Parathyroid adenoma (tissue), 2 donors: ENCODE measurements at regions not wholly inside any gene's neighbourhood (a gene's known extent, or its start where the extent isn't known, plus 50 kb on each side); places are given as distances from the start of the nearest gene placed in this dataset.
"Not testable (repeated sequence)": the region's sequence is repeated elsewhere in the genome, so short reads cannot be mapped to it uniquely, and the experiment has no call there.

Source experiments
- H2AFZ ChIP-seq: fragments of 300-600 bp; sonication (generic); one replicate; pipeline ENCODE4 v1.7.0; 2017; ENCODE audit warnings: antibody characterized with exemption, mild to moderate bottlenecking
- H3K27ac ChIP-seq: fragments of 300-600 bp; sonication (generic); one replicate; pipeline ENCODE4 v1.7.0; 2017
- H3K27me3 ChIP-seq: fragments of 300-600 bp; sonication (generic); one replicate; pipeline ENCODE4 v1.7.0; 2017; ENCODE audit warnings: low read length; ENCODE audit not compliant: control insufficient read depth, insufficient read depth
- H3K36me3 ChIP-seq: fragments of 300-600 bp; sonication (generic); one replicate; pipeline ENCODE4 v1.7.0; 2017; ENCODE audit warnings: low read length; ENCODE audit not compliant: control insufficient read depth, insufficient read depth
- H3K4me1 ChIP-seq: fragments of 300-600 bp; sonication (generic); one replicate; pipeline ENCODE4 v1.7.0; 2017; ENCODE audit warnings: control low read depth
- H3K4me2 ChIP-seq: fragments of 300-600 bp; sonication (generic); one replicate; pipeline ENCODE4 v1.7.0; 2017; ENCODE audit warnings: low read length
- H3K4me3 ChIP-seq: fragments of 300-600 bp; sonication (generic); one replicate; pipeline ENCODE4 v1.7.0; 2017; ENCODE audit warnings: low read depth, low read length
- H3K79me2 ChIP-seq: fragments of 300-600 bp; sonication (generic); one replicate; pipeline ENCODE4 v1.7.0; 2017; ENCODE audit warnings: control low read depth
- H3K9ac ChIP-seq: fragments of 300-600 bp; sonication (generic); one replicate; pipeline ENCODE4 v1.7.0; 2017; ENCODE audit warnings: mild to moderate bottlenecking
- H3K9me3 ChIP-seq: fragments of 300-600 bp; sonication (generic); one replicate; pipeline ENCODE4 v1.7.0; 2017; ENCODE audit warnings: low read length; ENCODE audit not compliant: control insufficient read depth
- CTCF ChIP-seq: fragments of 300-600 bp; sonication (generic); IDR thresholded peaks from one replicate; pipeline ENCODE4 v1.7.0; 2017; ENCODE audit warnings: antibody characterized with exemption, mild to moderate bottlenecking
- donor health status: primary hyperparathyroidism.

DNA sequence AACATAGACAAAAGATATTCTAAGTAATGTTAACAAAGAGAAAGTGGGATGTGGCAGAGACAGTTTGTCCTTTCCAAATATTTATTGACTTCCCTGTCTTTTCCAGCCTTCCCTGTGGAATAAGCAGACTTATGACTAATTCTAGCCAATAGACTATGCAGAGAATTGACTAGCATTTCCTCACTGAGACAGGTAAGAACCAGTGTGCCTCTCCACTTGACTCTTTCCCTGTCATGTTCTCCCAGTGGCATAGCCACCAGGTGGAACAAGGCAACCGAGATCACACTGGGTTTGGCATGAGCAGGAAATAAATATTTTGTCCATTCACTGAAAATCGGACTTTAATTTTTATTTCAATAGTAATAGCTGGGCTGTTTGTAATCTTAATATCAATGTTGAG, 168.1 kb upstream of the CTAGE1 start:
- H3K9ac ChIP-seq = no peak overlapping the region
- H3K9me3 ChIP-seq = no peaks in the 10 kb centered on the region
- H3K4me2 ChIP-seq = no peak overlapping the region
- no peaks in the 10 kb centered on the region for H3K27me3 ChIP-seq
- no peak overlapping the region for H3K4me3 ChIP-seq
- no peak overlapping the region for H3K27ac ChIP-seq
- no peak for TF ChIP-seq CTCF
- no peaks in the 10 kb centered on the region for H3K79me2 ChIP-seq
- no peaks in the 10 kb centered on the region for H3K36me3 ChIP-seq
- no peaks in the 10 kb centered on the region for H3K4me1 ChIP-seq
- no peak overlapping the region for H2AFZ ChIP-seq

DNA sequence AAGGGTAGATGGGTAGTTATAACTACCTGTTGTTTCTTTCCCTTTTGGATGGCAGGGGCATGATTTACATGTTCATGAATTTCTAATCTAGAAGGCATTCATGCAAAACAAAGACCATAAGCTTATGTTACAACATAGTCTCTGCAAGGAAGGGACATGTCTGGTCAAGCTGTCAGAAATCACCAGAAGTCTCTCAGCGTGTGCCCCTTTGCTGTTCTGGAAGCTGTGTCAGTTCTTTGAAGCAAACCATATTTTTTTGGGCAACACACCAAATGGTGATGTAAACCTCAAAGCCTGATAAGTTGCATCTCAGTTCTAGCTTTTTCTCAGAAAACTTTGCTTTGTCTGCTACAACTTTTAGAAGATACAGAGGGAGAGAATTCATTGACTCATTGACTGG, 173.5 kb upstream of the CTAGE1 start:
- no peak for TF ChIP-seq CTCF
- H3K4me2 ChIP-seq = no peak overlapping the region

GRCh38 chr18:22594155-22594690, 176.5 kb upstream of the CTAGE1 start:
- Histone ChIP-seq H3K27ac (no peak overlapping the region), H2AFZ (no peak overlapping the region)
- no peak for TF ChIP-seq CTCF

More for the DNA sequence above, 173.5 kb upstream of the CTAGE1 start:
- H3K9ac ChIP-seq = no peak overlapping the region
- H3K27me3 ChIP-seq = no peaks in the 10 kb centered on the region
- no peaks in the 10 kb centered on the region for H3K79me2 ChIP-seq
- H3K9me3 ChIP-seq = no peaks in the 10 kb centered on the region
- H2AFZ ChIP-seq = no peak overlapping the region
- H3K4me1 ChIP-seq = no peaks in the 10 kb centered on the region
- no peak overlapping the region for H3K4me3 ChIP-seq
- no peaks in the 10 kb centered on the region for H3K36me3 ChIP-seq
- H3K27ac ChIP-seq = no peak overlapping the region

GRCh38 chr18:22601481-22601880, 183.8 kb upstream of the CTAGE1 start:
- no peaks in the 10 kb centered on the region for H3K36me3 ChIP-seq
- H3K4me2 ChIP-seq = no peak overlapping the region
- no peaks in the 10 kb centered on the region for H3K27me3 ChIP-seq
- H3K4me3 ChIP-seq = no peak overlapping the region
- H2AFZ ChIP-seq = no peak overlapping the region
- no peak overlapping the region for H3K27ac ChIP-seq
- TF ChIP-seq CTCF = no peak
- no peaks in the 10 kb centered on the region for H3K4me1 ChIP-seq
- H3K9me3 ChIP-seq = no peaks in the 10 kb centered on the region
- no peak overlapping the region for H3K9ac ChIP-seq
- H3K79me2 ChIP-seq = no peaks in the 10 kb centered on the region

More at GRCh38 chr18:22594155-22594690, 176.5 kb upstream of the CTAGE1 start:
- Histone ChIP-seq H3K4me1 (no peaks in the 10 kb centered on the region), H3K9ac (no peak overlapping the region), H3K79me2 (no peaks in the 10 kb centered on the region), H3K36me3 (no peaks in the 10 kb centered on the region), H3K9me3 (no peaks in the 10 kb centered on the region), H3K4me2 (no peak overlapping the region), H3K4me3 (no peak overlapping the region), H3K27me3 (no peaks in the 10 kb centered on the region)

DNA sequence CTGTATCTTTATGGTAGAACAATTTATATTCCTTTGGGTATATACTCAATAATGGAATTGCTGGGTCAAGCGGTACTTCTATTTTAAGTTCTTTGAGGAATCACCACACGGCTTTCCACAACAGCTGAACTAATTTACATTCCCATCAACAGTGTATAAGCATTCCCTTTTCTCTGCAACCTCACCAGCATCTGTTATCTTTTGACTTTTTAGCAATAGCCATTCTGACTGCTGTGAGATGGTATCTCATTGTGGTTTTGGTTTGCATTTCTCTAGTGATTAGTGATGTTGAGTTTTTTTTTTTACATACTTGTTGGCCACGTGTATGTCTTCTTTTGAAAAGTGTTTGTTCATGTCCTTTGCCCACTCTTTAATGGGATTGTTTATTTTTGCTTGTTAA, 184.7 kb upstream of the CTAGE1 start:
- not testable (repeated sequence) for H3K9ac ChIP-seq, H3K36me3 ChIP-seq

More for the DNA sequence above, 184.7 kb upstream of the CTAGE1 start:
- H3K4me3 ChIP-seq, H2AFZ ChIP-seq, H3K27ac ChIP-seq, H3K4me1 ChIP-seq, H3K9me3 ChIP-seq, H3K4me2 ChIP-seq, H3K27me3 ChIP-seq, H3K79me2 ChIP-seq: not testable (repeated sequence)
